ENCODE measurements at regions not wholly inside any gene's neighbourhood (a gene's known extent, or its start where the extent isn't known, plus 50 kb on each side); places are given as distances from the start of the nearest gene placed in this dataset.

- no peak for TF ChIP-seq CTCF (IDR thresholded peaks at IDR 0.05 in 2 of 3, conservative IDR thresholded peaks at IDR 0.05 in 1 of 3; ENCODE audit: insufficient read depth in 2 of 3, low read depth in 1 of 3, low read length in 3 of 3)
- no peak for TF ChIP-seq CXXC5 (CRISPR knock-in tag; IDR thresholded peaks at IDR 0.05)
- no peak for TF ChIP-seq ZNF23 (CRISPR knock-in tag; IDR thresholded peaks at IDR 0.05)
- TF ChIP-seq RFX7 (CRISPR knock-in tag; IDR thresholded peaks at IDR 0.05), result no peak
- TF ChIP-seq ZNF316 (IDR thresholded peaks at IDR 0.05), result no peak
Measured at GRCh38 chr4:124945422-124945821, 232.9 kb upstream of the ANKRD50 start (continued).

GRCh38 chr4:124943938-124944337 lies 231.4 kb upstream of the ANKRD50 start:
- no peak for FAIRE-seq
- in situ Hi-C loops (cut with MboI), result no loop called here
- no peak overlapping the region for H3K9ac ChIP-seq (ENCODE audit: insufficient read depth in 1 of 2, low read depth in 2 of 2, low read length in 2 of 2)
- intact Hi-C loops (cut with micrococcal nuclease), result no loop called here
- no TSS peak for BruUV-seq (replicated peaks)
- WGBS (ENCODE audit: insufficient coverage, low coverage, missing lambda C conversion rate), result 0% methylated on average over 7 of the region's 7 CpGs
- no peak for DNase-seq (ENCODE audit: extremely low read depth in 1 of 4, low spot score in 3 of 4)
- H3K79me2 ChIP-seq (ENCODE audit: control insufficient read depth, insufficient read depth, low read length), result no peaks in the 10 kb centered on the region
- no peak for ATAC-seq
- no peak overlapping the region for H3K4me3 ChIP-seq
- H3K4me1 ChIP-seq (replicated peaks in 1 of 2; ENCODE audit: control insufficient read depth in 2 of 2, insufficient read depth in 2 of 2, low read length in 2 of 2), result no peaks in the 10 kb centered on the region
- H3K9me1 ChIP-seq (ENCODE audit: control insufficient read depth, insufficient read depth, low read length), result no peaks in the 10 kb centered on the region
- ChIA-PET POLR2A (no interaction called here), CTCF (ENCODE audit: low intra/inter-chr PET ratio) (no interaction called here)
- no peaks in the 10 kb centered on the region for H4K20me1 ChIP-seq (replicated peaks; ENCODE audit: control insufficient read depth, insufficient read depth, low read length)
- H3K4me2 ChIP-seq (ENCODE audit: insufficient read depth, low read length), result no peak overlapping the region
- no peak overlapping the region for H3K27ac ChIP-seq (ENCODE audit: extremely low read depth, low read depth, low read length)
- no peak for TF ChIP-seq U2AF2 (optimal IDR thresholded peaks at IDR 0.05; ENCODE audit: low read depth, low read length)
- TF ChIP-seq NCOA4 (IDR thresholded peaks at IDR 0.05; ENCODE audit: partially characterized antibody), result no peak
- no peak for TF ChIP-seq CTCFL (IDR thresholded peaks at IDR 0.05; ENCODE audit: borderline replicate concordance, insufficient read depth, low read depth, low read length, poor library complexity, severe bottlenecking)
- TF ChIP-seq, protein P1, sequence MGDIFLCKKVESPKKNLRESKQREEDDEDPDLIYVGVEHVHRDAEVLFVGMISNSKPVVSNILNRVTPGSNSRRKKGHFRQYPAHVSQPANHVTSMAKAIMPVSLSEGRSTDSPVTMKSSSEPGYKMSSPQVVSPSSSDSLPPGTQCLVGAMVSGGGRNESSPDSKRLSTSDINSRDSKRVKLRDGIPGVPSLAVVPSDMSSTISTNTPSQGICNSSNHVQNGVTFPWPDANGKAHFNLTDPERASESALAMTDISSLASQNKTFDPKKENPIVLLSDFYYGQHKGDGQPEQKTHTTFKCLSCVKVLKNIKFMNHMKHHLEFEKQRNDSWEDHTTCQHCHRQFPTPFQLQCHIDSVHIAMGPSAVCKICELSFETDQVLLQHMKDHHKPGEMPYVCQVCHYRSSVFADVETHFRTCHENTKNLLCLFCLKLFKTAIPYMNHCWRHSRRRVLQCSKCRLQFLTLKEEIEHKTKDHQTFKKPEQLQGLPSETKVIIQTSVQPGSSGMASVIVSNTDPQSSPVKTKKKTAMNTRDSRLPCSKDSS (IDR thresholded peaks at IDR 0.05; ENCODE audit: low read depth, partially characterized antibody), result no peak
- no peak for TF ChIP-seq ZNF311 (CRISPR knock-in tag; IDR thresholded peaks at IDR 0.05)
- TF ChIP-seq, protein P2, sequence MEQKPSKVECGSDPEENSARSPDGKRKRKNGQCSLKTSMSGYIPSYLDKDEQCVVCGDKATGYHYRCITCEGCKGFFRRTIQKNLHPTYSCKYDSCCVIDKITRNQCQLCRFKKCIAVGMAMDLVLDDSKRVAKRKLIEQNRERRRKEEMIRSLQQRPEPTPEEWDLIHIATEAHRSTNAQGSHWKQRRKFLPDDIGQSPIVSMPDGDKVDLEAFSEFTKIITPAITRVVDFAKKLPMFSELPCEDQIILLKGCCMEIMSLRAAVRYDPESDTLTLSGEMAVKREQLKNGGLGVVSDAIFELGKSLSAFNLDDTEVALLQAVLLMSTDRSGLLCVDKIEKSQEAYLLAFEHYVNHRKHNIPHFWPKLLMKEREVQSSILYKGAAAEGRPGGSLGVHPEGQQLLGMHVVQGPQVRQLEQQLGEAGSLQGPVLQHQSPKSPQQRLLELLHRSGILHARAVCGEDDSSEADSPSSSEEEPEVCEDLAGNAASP (IDR thresholded peaks at IDR 0.05), result no peak
- H3K9me3 ChIP-seq (replicated peaks; ENCODE audit: control insufficient read depth, insufficient read depth, low read depth, low read length), result no peaks in the 10 kb centered on the region
- H3K27me3 ChIP-seq (ENCODE audit: control insufficient read depth in 2 of 2, insufficient read depth in 2 of 2, low read length in 2 of 2), result no peaks in the 10 kb centered on the region
- H2AFZ ChIP-seq (ENCODE audit: low read depth, low read length), result no peak overlapping the region
- no peaks in the 10 kb centered on the region for H3K36me3 ChIP-seq (ENCODE audit: control insufficient read depth, insufficient read depth, low read length)
